ENCODE measurements at regions not wholly inside any gene's neighbourhood (a gene's known extent, or its start where the extent isn't known, plus 50 kb on each side); places are given as distances from the start of the nearest gene placed in this dataset.

GRCh38 chr10:43945908-43946307 lies 297.2 kb upstream of the ZNF32 start:
- in situ Hi-C loops (cut with HindIII; ENCODE audit: low sequenced_read_pairs), result no loop called here

GRCh38 chr10:43945094-43945730 lies 296.5 kb upstream of the ZNF32 start:
- in situ Hi-C loops (cut with HindIII; ENCODE audit: low sequenced_read_pairs), result no loop called here

GRCh38 chr10:43944381-43945093 lies 295.9 kb upstream of the ZNF32 start:
- in situ Hi-C loops (cut with HindIII; ENCODE audit: low sequenced_read_pairs), result no loop called here

GRCh38 chr10:43943818-43944360 lies 295.2 kb upstream of the ZNF32 start:
- in situ Hi-C loops (cut with HindIII; ENCODE audit: low sequenced_read_pairs), result no loop called here

- in situ Hi-C loops (cut with HindIII; ENCODE audit: low sequenced_read_pairs), result no loop called here
Measured at GRCh38 chr10:43943119-43943817, 294.6 kb upstream of the ZNF32 start.

GRCh38 chr10:43942096-43942850 lies 293.6 kb upstream of the ZNF32 start:
- in situ Hi-C loops (cut with HindIII; ENCODE audit: low sequenced_read_pairs), result no loop called here

GRCh38 chr10:43940898-43941837 lies 292.5 kb upstream of the ZNF32 start:
- in situ Hi-C loops (cut with HindIII; ENCODE audit: low sequenced_read_pairs), result no loop called here

GRCh38 chr10:43939939-43940820 lies 291.5 kb upstream of the ZNF32 start:
- in situ Hi-C loops (cut with HindIII; ENCODE audit: low sequenced_read_pairs), result no loop called here

- in situ Hi-C loops (cut with HindIII; ENCODE audit: low sequenced_read_pairs), result no loop called here
Measured at GRCh38 chr10:43939389-43939938, 290.8 kb upstream of the ZNF32 start.

GRCh38 chr10:43938810-43939209 lies 290.1 kb upstream of the ZNF32 start:
- in situ Hi-C loops (cut with HindIII; ENCODE audit: low sequenced_read_pairs), result no loop called here

GRCh38 chr10:43931308-43931930 lies 282.7 kb upstream of the ZNF32 start:
- in situ Hi-C loops (cut with HindIII; ENCODE audit: low sequenced_read_pairs), result no loop called here

- in situ Hi-C loops (cut with HindIII; ENCODE audit: low sequenced_read_pairs), result no loop called here
Measured at GRCh38 chr10:43930777-43931176, 282.1 kb upstream of the ZNF32 start.

- in situ Hi-C loops (cut with HindIII; ENCODE audit: low sequenced_read_pairs), result no loop called here
Measured at GRCh38 chr10:43930243-43930642, 281.6 kb upstream of the ZNF32 start.

GRCh38 chr10:43929122-43929521 lies 280.4 kb upstream of the ZNF32 start:
- in situ Hi-C loops (cut with HindIII; ENCODE audit: low sequenced_read_pairs), result no loop called here

- in situ Hi-C loops (cut with HindIII; ENCODE audit: low sequenced_read_pairs), result no loop called here
Measured at GRCh38 chr10:43928425-43928968, 279.8 kb upstream of the ZNF32 start.

GRCh38 chr10:43926875-43927406 lies 278.3 kb upstream of the ZNF32 start:
- in situ Hi-C loops (cut with HindIII; ENCODE audit: low sequenced_read_pairs), result no loop called here

- in situ Hi-C loops (cut with HindIII; ENCODE audit: low sequenced_read_pairs), result no loop called here
Measured at GRCh38 chr10:43926371-43926770, 277.7 kb upstream of the ZNF32 start.

GRCh38 chr10:43925793-43926192 lies 277.1 kb upstream of the ZNF32 start:
- in situ Hi-C loops (cut with HindIII; ENCODE audit: low sequenced_read_pairs), result no loop called here
